Mucosa of rectum (tissue), 2 donors: ENCODE measurements at regions not wholly inside any gene's neighbourhood (a gene's known extent, or its start where the extent isn't known, plus 50 kb on each side); places are given as distances from the start of the nearest gene placed in this dataset.

Experiments used
- H3K27ac ChIP-seq, 2 donors: one replicate each; pipeline ENCODE4 v1.7.0; 2013; ENCODE audit warnings: inconsistent platforms in 2 of 2, low read depth in 2 of 2, low read length in 2 of 2
- H3K27me3 ChIP-seq, 2 donors: one replicate each; pipeline ENCODE4 v1.7.0; 2013; ENCODE audit warnings: low read length in 2 of 2; ENCODE audit not compliant: control insufficient read depth in 2 of 2, insufficient read depth in 2 of 2
- H3K36me3 ChIP-seq, 2 donors: one replicate each; pipeline ENCODE4 v1.7.0; 2013; ENCODE audit warnings: low read length in 2 of 2; ENCODE audit not compliant: control insufficient read depth in 2 of 2, insufficient read depth in 2 of 2
- H3K4me1 ChIP-seq, 2 donors: one replicate each; pipeline ENCODE4 v1.7.0; 2013; ENCODE audit warnings: low read length in 2 of 2, mild to moderate bottlenecking in 1 of 2; ENCODE audit not compliant: control insufficient read depth in 2 of 2, insufficient read depth in 2 of 2
- H3K4me3 ChIP-seq, 2 donors: one replicate each; pipeline ENCODE4 v1.7.0; 2013; ENCODE audit warnings: low read length in 2 of 2
- H3K9ac ChIP-seq, 2 donors: one replicate each; pipeline ENCODE4 v1.7.0; 2013; ENCODE audit warnings: low read length in 2 of 2, low read depth in 1 of 2, mild to moderate bottlenecking in 1 of 2
- H3K9me3 ChIP-seq, 2 donors: one replicate each; pipeline ENCODE4 v1.7.0; 2013; ENCODE audit warnings: low read length in 2 of 2; ENCODE audit not compliant: control insufficient read depth in 2 of 2
- donor health status: healthy.
- donor health status: Normal muscosa, but diverticular disease.

DNA sequence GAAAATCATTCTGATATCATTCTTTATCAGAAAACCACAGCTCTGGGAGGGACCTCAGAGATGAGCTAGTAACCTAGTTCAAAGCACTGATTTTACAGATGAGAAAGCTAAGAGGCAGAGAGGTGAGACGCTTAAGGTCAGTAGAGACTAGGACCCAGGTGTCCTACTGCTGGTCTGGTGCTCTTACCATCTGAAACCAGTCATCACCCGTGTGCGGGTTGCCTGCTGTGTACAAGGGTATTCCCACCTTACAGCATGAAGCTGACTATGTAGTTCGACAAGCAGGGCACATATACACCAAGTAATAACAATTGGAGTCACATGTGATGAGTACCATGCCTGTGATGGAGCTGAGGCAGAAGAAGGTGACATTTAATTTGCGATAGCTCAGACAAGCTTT is 133.7 kb downstream of the ADAMTS15 start:
- Histone ChIP-seq H3K9ac (no peak overlapping the region), H3K9me3 (no peaks in the 10 kb centered on the region), H3K27me3 (no peaks in the 10 kb centered on the region), H3K4me3 (no peak overlapping the region), H3K27ac (no peak overlapping the region), H3K36me3 (no peaks in the 10 kb centered on the region), H3K4me1 (no peaks in the 10 kb centered on the region)

DNA sequence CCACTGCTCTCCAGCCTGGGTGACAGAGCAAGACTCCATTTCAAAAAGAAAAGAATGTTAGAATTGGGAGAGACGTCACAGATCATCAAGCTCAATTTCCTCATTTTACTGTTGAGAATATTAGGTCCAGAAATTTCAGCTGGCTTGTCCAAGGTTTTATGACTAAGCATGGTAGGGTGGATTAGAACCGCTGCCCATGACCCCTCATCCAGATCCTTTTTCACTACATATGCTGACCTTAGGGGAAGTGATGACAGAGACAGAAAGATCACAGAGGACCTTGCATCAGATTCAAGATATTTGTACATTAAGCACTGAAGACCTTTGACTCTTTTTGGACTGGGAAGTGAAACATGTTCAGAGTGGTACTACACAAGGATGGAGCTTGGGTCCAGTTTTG is 134.5 kb downstream of the ADAMTS15 start:
- H3K9me3 ChIP-seq, result no peaks in the 10 kb centered on the region
- no peak overlapping the region for H3K9ac ChIP-seq
- H3K4me1 ChIP-seq, result no peaks in the 10 kb centered on the region
- H3K27ac ChIP-seq, result no peak overlapping the region
- no peak overlapping the region for H3K4me3 ChIP-seq
- H3K27me3 ChIP-seq, result no peaks in the 10 kb centered on the region
- H3K36me3 ChIP-seq, result no peaks in the 10 kb centered on the region

DNA sequence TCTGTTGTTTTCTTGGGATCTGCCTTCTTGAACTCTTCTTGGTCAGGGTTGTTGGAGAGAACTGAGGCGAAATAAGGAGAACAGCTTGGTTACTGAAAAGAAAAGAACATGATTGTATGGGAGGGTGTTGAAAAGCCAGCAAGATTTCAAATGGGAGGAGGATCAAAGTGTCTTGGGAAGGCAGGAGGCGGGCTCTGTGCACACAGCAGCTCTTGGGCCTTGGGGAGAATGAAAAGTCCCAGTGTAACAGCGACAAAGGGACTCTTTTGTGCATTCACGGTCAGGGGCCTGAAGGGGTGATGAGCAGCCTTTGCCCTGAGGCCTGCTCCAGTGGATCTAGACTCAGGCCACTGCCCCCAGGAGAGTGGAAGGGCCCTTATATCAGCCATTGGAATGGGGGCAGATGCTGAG is 135.4 kb downstream of the ADAMTS15 start:
- Histone ChIP-seq H3K36me3 (no peaks in the 10 kb centered on the region), H3K27ac (no peak overlapping the region), H3K9ac (no peak overlapping the region), H3K4me3 (no peak overlapping the region), H3K9me3 (no peaks in the 10 kb centered on the region), H3K4me1 (no peaks in the 10 kb centered on the region), H3K27me3 (no peaks in the 10 kb centered on the region)

DNA sequence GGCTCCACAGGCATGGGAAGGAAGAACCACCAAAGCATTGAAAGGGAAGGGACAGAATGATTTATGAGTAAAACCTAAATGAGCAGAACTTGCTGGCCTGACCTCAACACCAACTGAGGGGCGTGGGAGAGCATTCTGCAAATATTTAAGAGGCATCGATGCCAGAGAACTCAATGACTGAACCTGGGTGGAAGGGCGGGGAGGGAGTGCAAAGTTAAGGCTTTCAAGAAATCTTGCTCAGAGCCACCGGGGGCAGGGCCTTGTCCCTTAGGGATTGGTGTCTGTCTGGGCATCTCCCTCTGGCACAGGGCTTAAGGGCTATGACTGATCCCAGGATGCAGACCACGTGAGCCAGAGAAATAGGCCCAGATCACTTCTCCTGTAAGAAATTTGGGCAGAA is 137.1 kb downstream of the ADAMTS15 start:
- Histone ChIP-seq H3K9ac (no peak overlapping the region), H3K27ac (no peak overlapping the region), H3K9me3 (no peaks in the 10 kb centered on the region), H3K4me3 (no peak overlapping the region), H3K4me1 (no peaks in the 10 kb centered on the region), H3K27me3 (no peaks in the 10 kb centered on the region), H3K36me3 (no peaks in the 10 kb centered on the region)

DNA sequence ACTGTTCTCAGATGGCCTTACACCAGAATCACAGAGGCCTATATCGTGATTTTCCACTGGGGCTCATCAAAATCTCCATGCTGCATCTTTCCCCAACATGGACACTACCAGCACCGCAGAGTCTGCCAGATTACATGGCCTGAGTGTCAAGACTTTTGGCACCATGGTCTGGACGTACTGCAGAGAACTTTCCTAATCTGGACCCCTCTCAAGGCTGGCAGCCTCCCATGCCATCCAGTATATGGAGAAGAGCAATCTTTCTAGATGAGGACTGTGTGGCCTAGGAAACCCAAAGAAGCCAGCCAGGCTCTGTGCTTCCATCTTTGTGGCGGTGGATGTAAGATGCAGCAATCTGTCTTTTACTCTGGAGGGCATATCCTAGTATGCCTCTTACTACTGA is 139.2 kb downstream of the ADAMTS15 start:
- Histone ChIP-seq H3K27ac (no peak overlapping the region), H3K36me3 (no peaks in the 10 kb centered on the region), H3K9me3 (no peaks in the 10 kb centered on the region), H3K27me3 (no peaks in the 10 kb centered on the region), H3K4me1 (no peaks in the 10 kb centered on the region), H3K9ac (no peak overlapping the region), H3K4me3 (no peak overlapping the region)

DNA sequence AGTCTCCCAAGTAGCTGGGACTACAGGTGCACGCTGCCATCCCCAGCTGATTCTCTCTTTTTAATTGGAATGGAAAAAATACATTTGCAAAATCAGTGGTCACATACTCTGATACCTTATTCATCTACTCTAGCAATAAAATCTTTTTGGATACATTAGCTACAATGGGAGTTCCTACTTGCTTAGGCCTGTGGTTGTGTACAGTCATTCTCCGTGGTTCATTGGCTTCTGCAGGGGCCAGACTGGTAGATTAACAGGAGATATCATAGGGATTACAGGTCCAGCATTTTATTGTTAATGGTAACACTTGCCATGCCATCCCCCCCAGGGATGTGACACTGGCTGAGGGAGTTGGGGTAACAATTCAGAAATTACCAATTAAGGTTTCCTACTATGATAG is 140.0 kb downstream of the ADAMTS15 start:
- Histone ChIP-seq H3K4me3 (no peak overlapping the region), H3K9me3 (no peaks in the 10 kb centered on the region), H3K4me1 (no peaks in the 10 kb centered on the region), H3K9ac (no peak overlapping the region), H3K36me3 (no peaks in the 10 kb centered on the region), H3K27ac (no peak overlapping the region), H3K27me3 (no peaks in the 10 kb centered on the region)

DNA sequence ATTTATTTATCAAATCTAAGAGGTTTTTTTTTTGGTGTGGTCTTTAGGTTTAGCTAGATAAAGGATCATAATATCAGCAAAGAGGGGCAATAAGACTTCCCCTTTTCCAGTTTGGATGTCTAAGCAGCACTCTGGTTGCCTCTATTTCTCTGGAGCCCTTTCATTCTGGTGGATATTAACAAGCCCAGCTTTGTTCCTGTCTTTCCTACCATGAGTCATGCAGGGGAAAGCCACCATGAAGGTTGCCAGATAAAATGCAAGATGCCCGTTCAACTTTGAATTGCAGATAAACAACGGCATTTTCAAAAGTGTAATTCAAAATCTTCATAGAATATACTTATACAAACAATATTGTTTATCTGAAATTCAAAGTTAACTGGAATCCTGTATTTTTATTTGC is 143.6 kb downstream of the ADAMTS15 start:
- no peak overlapping the region for H3K9ac ChIP-seq
- no peaks in the 10 kb centered on the region for H3K4me1 ChIP-seq
- no peak overlapping the region for H3K4me3 ChIP-seq
- no peak overlapping the region for H3K27ac ChIP-seq
- no peaks in the 10 kb centered on the region for H3K9me3 ChIP-seq
- H3K27me3 ChIP-seq, result no peaks in the 10 kb centered on the region
- no peaks in the 10 kb centered on the region for H3K36me3 ChIP-seq

DNA sequence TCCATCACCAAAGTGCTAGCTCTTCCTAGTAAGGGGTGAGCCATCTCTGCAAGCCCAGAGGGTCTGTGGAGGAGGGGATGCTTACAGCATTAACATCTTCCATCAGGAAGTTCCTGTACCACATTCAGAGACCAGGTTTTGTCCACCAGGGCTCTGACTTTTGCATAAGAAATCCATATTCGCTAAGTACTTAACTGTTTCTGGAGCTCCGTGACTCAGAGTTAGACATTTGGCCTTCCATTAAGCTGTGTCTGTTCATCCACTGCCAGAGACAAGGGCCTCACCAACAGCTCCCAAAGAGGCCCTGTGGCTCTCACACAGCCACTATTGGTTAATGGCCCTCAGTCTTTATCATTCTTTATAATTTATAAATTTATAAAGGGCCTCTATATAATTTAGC is 144.6 kb downstream of the ADAMTS15 start:
- Histone ChIP-seq H3K4me1 (no peaks in the 10 kb centered on the region), H3K27me3 (no peaks in the 10 kb centered on the region), H3K9ac (no peak overlapping the region), H3K4me3 (no peak overlapping the region), H3K36me3 (no peaks in the 10 kb centered on the region), H3K27ac (no peak overlapping the region), H3K9me3 (no peaks in the 10 kb centered on the region)

DNA sequence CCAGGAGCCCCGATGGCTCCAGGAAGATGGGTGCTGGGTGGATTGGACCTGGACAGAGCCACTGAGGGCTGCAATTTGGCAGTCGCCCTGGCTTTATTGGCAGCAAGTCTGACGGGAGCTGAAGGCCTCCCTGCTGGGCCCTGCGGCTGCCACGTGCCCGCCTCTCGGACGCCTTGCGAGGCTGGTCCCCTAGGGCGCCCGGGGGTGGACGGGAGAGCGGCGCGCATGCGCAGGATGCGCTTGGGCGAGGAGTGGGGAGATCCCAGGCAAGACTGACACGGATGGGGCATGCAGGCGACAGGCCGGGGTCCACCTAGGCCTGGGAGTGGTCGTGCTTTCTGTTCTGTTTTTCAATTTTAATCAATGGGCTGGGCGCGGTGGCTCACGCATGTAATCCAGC is 150.0 kb downstream of the ADAMTS15 start:
- Histone ChIP-seq H3K9me3 (no peaks in the 10 kb centered on the region), H3K36me3 (no peaks in the 10 kb centered on the region)

DNA sequence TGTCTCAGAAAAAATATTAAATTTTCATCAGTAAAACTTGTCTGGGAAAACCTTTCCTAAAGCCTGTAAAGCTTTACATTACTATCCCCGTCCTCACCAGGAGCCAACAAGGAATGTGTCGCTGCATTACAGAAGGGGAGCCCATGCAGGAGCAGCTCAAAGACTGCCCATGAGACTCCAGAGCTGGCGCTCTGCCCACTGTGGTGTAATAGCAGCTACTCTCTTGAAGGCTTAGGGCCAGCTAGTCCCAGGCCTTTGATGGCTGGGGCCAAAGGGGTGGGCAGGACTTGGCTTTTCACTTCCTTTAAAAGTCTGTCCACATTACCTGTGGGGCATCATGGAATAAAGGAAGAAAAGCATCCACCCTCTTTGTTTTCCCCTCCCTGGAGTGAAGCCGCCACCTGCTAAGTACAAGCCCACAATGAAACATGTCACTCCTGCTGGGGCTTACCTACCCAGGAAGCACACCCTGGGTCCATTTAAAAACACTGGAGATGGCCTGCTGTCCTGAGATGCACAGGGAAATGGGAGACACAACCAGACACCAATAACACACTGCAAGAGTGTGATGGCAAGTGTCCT is 150.7 kb downstream of the ADAMTS15 start:
- H3K9me3 ChIP-seq, result no peaks in the 10 kb centered on the region
- no peak overlapping the region for H3K4me3 ChIP-seq
- no peaks in the 10 kb centered on the region for H3K36me3 ChIP-seq
- no peak overlapping the region for H3K9ac ChIP-seq
- no peaks in the 10 kb centered on the region for H3K27me3 ChIP-seq
- peaks cover 0 to 9% of the 10 kb centered on the region in 2 donors for H3K4me1 ChIP-seq
- H3K27ac ChIP-seq, result no peak overlapping the region

More for the DNA sequence above, 150.0 kb downstream of the ADAMTS15 start:
- H3K27me3 ChIP-seq, result no peaks in the 10 kb centered on the region
- no peak overlapping the region for H3K9ac ChIP-seq
- no peak overlapping the region for H3K27ac ChIP-seq
- H3K4me1 ChIP-seq, result peaks cover 0 to 9% of the 10 kb centered on the region in 2 donors
- H3K4me3 ChIP-seq, result no peak overlapping the region

DNA sequence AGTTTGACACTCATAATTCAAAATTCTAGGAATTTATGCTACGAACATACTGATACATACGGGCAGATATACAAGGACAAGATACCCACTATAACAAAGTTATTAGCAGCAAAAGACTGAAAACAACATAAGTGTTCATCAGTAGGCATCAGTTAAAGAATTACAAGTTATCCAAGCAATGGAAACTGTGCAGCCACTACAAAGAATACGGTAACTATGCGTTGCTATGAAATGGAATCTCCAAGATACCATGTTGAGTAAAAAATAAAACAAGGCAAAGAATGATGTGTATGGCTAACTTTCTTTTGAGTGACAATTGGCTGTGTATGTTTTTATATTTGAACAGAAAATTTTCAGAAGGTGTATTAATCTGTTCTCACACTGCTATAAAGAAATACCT is 151.7 kb downstream of the ADAMTS15 start:
- Histone ChIP-seq H3K27ac (no peak overlapping the region), H3K27me3 (no peaks in the 10 kb centered on the region), H3K9me3 (no peaks in the 10 kb centered on the region), H3K36me3 (no peaks in the 10 kb centered on the region), H3K9ac (no peak overlapping the region), H3K4me1 (peaks cover 0 to 9% of the 10 kb centered on the region in 2 donors), H3K4me3 (no peak overlapping the region)
